T-helper 1 cell (primary cell): ENCODE measurements at regions not wholly inside any gene's neighbourhood (a gene's known extent, or its start where the extent isn't known, plus 50 kb on each side); places are given as distances from the start of the nearest gene placed in this dataset.

ENCODE experiments used
- DNase-seq, 5 donors: peaks; one replicate each; pipeline ENCODE4 v3.0.0-alpha.2; 2012 to 2020

DNA sequence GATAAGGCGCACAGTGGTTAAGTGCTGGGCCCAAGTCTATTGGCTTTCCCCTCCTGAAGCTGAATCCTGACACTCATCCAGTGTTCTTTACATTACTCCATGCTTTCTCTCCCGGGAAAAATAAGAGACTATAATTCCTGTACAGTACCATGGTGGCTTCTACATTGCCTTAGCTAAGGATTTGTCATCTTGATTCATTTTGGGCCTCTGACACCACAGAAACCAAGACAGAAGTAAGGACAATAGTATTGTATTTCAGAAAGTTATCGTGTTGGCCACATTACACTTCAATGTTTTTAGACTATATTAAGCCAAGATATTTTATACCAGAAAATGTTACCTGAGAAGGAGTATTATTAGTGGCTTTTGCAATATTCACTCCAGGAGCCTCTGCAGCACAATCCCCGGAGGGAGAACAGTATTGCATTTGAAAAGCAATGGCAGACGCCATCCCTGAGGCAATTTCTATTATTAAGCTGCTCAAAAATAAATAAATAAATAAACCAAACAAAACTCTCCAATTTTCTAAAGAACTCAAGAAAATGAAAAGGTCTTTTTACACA lies 267.9 kb downstream of the ENC1 start:
- DNase-seq = no peak

DNA sequence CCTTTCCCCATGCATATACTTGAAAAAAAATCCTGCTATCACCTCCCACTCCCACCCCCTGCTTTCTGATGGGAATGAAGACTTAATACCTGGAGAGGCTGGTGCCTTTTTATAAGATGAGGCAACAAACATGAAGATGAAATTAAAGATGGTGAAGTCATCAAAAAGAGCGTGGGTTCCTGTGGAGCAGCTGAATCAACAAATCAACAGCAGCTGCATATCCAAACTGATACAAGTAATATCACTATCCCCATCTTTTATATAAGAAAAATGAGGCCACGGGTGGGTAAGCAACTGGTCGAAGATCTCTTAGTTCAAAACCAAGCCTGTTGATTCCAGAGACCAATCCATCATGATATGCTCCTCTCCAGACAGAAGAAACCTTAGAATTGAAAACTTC lies 268.5 kb downstream of the ENC1 start:
- DNase-seq = no peak

DNA sequence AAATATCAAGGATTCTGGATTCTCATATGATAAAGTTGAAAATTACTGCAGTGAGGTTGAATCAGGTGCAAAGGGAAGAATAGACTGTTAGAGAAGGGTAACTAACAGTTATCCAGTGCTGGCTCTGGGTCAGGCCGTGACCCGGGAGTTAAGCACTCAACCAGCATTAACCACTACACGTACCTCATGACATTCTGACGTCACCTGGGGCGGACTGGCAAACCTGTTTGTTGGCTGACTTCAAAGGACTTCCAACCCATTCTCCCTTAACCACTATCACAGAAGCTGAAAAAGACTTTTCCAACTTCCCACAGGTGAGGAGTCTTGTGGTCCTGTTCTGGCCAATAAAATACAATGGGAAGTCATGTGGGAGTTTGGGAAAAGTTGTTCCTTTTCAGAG lies 268.9 kb downstream of the ENC1 start:
- DNase-seq = no peak

DNA sequence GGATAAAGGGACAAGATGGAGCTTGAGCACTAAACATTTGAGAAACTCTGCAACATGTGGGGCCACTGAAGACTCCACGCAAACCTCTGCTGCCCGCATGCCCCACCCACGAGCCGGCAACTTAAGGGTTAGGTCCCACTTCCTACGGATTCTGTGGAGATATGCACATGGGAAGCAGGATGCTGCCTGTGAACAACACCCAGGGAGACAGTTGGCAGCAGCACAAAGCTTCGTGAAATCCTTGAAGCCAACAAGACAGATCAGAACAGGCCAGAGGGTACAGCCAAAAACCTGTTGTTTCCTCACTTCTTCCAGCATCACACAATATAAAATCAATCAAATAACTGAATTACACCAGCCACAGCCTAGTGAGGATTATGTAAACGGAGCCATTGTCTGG lies 270.4 kb downstream of the ENC1 start:
- no peak for DNase-seq

DNA sequence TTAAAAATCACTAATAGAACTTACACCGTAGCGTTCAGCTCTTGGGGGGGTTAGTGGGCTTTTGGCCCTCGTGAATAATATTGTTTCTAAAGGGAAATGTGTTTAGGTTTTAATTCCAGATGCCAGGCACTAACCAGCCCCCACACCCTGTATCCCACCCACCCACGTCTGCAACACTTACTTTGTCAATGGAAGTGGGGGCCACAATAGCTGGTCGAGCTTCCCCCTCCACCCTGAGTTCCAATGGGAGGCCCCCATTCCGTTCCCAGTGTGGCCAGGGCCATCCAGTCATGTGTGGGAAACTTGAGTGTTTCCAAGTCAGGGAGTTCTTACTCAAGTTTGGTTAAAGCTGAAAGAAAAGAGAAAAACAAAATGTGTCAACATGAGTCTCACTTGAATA lies 271.4 kb downstream of the ENC1 start:
- no peak for DNase-seq

DNA sequence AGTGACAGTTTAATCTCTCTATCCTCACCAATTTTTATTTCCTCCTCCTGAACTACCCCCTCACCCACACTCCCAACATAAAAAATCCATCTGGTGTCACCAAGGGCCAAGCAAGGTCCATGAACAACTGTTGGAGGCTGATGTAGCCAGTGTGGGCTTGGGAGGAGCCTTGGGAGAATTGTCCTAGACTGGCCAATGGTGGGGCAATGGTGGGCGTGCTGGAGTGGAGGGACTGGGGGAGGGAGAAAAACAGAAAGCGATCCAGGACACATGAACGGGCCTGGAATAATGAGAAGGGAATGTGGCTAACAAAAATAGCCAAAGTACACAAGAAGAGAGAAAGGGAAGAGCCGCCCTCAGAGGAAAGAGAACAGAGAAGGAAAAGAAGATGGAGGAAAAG lies 272.6 kb downstream of the ENC1 start:
- no peak for DNase-seq

DNA sequence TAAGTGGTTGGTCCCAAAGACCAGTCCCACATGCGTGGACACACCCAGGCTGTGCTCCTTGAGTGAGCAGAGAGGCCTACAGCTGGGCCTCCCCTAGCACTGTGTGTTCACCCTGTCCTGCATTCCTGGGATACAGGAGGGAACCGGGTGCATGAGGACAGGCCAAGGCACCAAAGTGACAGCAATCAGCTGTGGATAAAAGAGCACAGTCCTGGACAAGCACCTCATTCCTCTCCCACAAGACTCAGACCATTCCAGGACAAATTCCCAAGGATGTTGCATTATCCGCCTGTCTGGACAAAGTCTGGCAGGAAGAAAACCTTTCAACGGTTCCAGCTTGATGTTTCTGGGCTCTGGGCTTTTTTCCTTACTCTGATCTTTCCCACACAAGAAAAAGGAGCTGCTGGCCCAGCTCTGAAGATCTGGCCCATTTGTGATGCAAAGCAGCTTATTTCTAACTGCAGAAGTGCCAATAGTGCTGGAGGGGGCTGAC lies 273.2 kb downstream of the ENC1 start:
- DNase-seq = no peak

DNA sequence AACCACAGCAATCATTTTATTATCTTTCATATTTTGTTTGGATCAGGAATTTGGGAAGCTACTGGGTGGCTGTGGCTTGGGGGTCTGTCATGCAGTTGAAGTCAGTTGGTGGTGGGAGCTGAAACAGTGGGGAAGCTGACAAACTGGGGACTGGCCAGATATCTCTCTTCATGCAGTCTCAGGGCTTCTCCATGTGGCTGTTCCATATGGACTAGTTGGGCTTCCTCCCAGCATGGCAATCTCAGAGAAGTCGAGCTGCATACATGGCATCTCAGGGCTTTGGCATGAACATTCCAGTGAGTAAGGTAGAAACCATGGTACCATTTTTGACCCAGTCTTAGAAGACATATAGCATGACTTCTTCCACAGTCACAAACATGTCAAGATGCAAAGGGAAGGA lies 274.8 kb downstream of the ENC1 start:
- DNase-seq = no peak

DNA sequence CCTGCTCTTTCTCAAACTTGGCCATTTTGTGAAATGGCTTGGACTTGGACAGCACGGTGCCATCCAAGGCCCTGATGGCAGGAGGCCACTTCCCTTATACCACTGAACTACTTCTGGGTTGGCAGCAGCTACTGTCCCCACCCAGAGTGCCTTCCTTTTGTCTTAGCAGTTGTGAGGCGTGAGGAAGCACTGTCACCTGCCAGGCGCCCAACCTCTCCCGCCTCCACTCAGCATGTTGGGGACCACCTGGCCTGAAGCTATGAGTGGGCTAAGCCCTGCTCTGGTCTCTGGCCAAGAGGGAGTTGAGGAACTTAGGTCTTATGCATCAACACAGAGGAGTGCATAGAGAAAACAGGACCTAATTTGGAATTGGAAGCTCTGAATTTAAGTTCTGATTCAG lies 276.0 kb downstream of the ENC1 start:
- no peak for DNase-seq

DNA sequence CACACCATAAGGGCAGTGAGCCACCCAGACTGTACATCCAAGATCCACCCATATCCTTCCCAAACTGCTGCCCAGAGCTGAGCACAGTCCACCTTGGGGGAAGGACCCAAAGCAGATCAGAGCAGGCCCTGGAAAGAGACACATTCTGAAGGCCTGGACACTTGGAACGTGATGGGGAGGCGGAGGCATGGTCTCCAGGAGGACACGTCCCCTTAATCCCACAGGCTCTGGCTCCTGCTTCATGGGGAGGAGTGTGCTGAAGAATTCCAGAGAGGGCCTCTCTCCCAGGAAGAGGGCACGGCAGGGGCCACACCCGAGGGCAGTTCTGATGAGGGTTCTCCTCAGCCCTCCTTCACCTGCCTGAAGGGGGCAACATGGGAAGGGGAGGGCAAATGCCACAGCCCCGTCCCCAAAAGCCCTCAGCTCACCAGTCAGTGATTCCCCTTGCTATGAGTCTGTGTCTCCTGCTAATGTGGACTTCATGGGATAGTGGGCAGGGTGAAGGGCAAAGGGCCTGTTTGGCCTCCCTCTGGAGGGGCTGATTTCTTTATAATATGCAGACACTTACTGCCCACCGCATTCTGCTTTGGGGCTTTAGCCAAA lies 276.8 kb downstream of the ENC1 start:
- no peak for DNase-seq

DNA sequence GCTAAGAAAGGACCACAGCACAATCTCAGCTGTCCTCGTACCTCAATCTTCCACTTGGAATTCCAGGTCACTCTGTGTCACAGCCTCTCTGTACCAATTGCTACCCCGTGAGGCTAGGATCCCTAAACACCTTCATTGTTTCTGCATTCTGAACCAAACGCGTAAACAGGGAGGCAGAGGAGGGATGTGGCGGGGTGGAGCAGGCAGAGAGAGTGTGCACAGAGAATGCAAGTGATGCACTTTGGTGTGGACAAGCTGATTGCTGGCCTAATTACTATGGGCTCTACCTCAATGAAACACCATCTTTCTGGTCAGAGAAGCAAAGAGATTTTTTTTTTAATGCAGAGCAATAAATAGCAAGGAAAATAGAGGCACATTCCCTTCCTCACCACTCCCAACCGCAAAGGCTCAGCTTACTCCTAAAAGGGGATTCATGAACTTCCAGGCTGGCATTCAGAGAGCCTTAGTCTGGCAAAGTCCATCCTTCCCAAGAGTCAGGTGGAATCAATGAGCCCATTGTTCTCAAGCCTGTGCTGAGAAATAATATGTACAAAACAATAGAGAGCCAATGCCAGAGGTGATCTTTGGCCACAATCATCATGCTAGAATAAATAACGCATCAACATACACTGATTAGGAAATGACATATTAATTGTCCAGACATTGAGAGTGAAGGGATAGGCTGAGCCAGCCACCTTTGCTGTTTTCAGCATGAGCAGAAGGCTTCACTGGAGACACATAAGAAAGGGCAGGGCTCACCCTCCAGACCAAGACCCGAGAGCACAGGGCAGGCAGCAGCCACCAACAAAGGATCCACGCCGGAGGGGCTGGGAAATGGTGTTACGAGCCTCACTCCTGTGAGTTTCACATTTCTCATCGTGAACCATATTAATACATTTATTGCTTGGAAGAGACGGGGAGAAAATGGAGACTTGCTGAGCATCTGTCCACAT lies 278.8 kb downstream of the ENC1 start:
- no peak for DNase-seq

DNA sequence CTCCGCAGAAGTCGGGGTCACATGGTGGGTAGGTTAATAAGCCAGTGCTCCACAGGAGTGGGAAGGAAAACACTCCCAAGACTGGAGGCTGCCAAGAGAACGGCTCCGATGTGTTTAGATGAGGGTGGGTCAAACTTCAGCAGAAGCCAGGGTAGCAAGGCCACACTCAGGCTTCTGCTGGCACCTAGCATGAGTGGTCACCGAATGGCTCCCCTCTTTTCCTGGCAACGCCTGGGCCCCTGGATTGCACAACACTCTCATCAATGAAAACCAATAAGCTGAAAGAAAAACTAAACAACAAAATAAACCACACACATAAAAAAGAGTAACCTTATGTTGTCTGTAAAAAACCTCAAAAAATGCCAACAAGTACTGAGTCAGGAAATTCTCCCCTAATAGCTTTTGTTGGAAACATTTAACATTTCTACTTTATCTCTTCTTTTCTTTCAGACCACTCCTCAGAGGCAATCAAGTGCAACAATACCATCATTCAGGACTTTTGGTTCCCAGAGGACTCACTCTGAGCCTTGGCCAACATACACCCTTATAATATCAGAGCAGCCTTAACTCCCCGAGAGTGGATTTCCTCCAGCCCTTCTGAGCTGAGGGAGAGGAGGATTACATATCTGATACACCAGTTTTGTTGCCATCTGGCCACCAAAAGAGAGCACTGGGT lies 279.9 kb downstream of the ENC1 start:
- DNase-seq = no peak

DNA sequence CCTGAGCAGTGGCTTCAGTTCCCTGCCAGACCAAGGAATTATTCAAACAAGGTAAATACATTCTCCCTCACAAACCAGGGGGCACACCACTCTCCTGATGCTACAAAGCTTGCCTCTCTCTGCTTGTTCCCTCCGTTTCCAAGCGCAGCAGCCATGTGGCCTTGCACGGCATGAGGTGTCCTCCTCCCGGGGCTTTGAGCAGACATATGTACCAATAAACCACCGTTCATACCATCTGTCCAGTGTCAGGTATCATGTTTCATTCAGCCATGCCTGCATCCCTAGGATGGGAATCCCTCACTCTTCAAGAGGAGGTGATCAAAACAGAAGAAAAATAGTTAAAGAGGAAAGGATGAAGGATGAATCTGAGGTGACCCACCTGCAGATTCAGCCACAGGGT lies 282.7 kb downstream of the ENC1 start:
- no peak for DNase-seq

DNA sequence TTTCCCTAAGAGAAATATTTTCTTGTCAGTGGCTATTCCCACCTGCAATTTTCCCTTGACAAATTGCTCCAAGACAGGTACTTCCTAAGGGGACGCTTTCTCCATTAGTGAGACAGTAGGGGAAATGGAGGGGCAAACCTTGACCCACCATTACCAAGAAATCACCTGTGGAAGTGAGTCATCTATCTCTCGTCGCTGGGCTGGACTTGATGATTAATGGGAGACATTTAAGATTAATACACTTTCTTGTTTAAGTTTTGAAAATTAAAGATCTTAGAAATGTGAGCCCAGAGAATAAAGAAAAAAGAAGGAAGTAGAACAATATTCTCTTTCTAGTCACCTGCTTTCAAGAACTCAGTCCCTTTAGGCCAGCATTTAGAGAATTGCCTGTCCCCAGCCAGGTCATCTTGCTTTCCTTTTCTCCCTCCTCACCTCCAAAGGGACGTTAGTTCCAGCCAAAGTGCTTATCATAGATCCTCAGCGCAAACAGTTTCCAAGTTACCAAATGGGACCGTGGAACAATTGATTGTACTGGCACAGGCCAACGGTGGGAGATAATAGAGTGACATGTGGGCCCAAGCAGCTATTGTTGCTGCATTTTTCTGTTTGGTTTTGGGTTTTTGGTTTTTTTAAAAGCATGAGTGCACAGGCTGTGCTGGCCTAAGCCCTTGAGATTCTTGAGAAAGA lies 284.4 kb downstream of the ENC1 start:
- DNase-seq = no peak

DNA sequence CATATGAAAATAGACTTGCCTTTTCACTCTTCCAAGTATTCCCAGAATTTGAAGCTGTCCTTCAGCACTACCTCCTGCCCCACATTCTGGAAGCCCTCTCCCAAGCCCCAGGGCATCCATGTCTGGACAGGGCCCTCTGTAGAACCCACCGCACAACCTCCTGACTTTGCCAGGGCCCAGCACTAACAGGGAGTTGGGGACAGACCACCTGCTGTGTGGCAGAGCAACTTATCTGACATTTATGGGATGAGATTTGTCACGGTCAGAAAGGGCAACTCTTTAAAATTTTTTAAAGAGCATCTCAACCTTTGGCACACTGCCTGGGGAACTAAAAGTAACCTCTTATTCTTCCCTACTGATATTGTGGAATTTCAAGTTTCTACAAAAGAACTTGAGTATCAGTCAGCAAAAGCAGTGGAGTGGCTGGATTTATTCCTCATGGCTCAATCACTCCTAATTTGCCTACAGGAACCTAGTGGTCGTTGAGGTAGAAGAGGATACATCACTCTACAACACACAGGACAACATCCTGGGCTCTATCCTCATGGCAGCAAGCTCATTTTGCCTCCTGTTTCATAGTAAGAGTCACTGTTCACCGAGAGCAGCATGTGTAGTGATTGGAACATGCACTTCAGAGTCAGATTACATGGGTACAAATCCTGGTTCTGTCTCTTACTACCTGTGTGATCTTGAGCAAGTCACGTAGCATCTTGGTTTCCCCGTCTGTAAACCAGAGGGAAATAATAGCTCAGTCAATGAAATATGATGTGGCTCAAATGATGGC lies 285.3 kb downstream of the ENC1 start:
- DNase-seq = no peak

DNA sequence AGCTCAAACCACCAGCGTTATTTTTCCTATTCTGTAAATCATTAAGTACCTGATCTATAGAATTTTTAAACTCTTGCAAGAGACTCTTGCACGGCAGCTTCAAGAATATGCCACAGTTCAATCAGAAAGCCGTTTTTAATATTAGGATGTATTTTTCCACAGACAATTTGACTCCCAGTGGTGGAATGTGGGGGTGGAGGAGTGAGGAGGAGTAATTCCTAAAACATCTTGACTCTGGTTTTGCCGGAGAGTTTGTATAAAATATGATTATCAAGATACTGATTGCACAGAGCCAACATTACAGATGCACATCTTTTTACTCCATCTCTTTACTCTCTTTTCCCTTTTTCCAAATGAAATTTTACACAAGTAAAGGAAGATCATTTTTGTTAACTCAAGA lies 288.3 kb downstream of the ENC1 start:
- DNase-seq = no peak

DNA sequence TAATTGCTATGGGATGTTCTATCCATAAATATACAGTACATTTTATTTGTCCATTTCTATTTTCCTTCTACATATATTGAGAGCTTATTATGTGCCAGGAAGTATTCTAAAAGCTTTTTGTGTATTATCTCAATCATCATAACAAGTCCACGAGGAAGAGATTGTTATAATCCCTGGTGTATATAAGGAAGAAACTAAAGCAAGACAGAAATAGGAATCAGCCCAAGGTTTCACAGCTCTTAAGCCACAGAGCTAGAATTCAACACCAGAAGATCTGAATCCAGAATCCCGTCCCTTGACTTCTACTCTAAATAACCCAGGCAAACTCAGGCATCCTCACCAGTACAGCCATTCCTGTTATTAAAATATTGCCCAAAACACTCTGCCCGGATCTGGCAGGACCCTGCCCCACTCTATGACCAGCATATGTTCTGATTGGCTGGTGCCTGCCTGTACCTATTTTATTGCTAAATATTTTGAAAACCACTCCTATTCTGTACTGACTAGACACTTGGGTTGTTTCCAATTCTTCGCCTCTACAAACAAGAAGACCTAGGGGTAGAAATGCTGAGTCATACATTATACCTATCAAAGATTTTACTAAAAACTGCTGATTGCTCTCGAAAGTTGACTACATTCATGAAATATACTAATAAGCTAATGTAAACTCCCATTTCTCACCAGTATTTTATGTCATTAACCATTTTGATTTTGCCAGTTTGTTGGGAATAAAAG lies 297.4 kb downstream of the ENC1 start:
- no peak for DNase-seq

DNA sequence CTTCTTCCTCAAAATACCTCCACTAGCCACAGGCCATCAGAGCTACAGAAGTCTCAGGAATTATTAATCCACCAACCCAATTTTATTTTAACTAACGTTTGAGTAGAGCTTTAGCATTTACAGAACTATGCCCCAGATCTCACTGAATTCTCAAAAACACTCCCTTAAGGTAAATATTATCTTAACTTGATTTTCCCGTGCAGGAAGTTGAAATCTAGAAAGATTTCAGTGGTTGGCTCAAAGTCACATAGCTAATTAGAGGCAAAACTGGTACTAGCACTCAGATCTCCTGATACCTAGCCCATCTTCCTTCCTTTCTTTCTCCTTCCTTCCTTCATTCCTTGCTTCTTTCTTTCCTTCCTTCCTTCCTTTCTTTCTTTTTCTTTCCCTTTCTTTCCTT lies 298.3 kb downstream of the ENC1 start:
- DNase-seq = no peak

DNA sequence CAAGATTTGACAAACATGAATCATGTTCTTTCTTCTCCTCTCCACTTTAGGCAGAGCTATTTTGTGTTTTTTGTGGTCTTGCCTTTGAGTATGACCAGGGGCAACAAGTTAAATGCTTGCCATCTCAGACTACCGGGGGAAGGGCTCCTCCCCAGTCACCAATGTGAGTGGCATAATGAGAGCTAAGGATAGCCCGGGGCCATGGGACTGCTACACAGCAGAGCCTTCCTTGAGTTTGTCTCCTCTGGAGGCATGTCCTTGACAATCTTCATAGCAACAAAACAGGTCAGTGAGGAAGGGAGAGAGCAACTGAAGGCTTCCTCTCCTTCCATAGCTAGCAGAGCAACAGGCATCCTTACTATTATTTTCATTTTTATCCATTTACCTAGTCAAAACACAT lies 299.3 kb downstream of the ENC1 start:
- DNase-seq = no peak

DNA sequence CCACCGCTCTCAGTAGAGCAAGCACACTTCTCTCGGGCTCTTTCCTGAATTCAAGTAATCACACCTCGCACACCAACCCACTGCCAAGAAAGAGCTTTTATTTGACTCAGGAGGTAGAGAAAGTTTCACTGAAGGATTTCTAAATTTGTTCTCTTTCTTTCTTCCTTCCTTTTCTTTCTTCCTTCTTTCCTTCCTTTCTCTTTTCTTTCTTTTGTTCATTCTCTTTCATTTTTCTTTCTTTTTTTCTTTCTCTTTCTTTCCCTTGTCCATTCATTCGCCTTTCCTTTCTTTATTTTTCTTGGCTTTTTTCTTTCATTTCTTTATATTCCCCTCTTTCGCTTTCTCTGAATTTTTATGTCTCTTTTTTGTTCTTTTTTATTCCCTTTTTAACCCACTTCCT lies 300.1 kb downstream of the ENC1 start:
- no peak for DNase-seq

DNA sequence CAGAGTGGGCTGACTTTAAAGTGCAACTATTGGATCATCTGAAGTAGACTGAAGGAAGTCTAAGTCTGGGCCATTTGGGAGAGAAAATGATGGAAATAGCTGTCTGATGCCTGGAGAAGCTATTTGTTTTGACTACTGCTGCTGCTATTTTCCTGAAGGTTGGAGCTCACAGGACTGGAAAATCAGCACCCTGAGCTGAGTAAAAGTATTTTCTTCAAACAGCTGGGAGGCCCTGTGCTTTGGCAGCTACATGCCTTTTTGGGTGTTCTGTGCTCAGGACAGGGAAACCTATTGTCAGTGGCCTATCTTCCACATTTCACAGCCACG lies 302.6 kb downstream of the ENC1 start:
- DNase-seq = no peak
